HEK293 (cell line): ENCODE measurements at regions not wholly inside any gene's neighbourhood (a gene's known extent, or its start where the extent isn't known, plus 50 kb on each side); places are given as distances from the start of the nearest gene placed in this dataset.

Experiments used
- CTCF ChIA-PET: fragments of 350-600 bp; formaldehyde crosslinking; extraction: SDS; loops from one replicate; lab custom pipeline; 2021; ENCODE audit warnings: antibody characterized with exemption; lab: Yijun Ruan, JAX
- POLR2A ChIA-PET: fragments of 300-600 bp; formaldehyde crosslinking; extraction: SDS; loops from one replicate; lab custom pipeline; 2020; ENCODE audit warnings: antibody characterized with exemption, inconsistent platforms; lab: Yijun Ruan, JAX
- H3K27ac ChIP-seq: fragments of 200-500 bp; sonication (Bioruptor generic); 2 replicates; pipeline ENCODE4 v1.5.1; 2014; ENCODE audit warnings: low read depth, low read length, control low read depth, inconsistent platforms; ENCODE audit errors: extremely low read depth
- H3K36me3 ChIP-seq, 2 experiments: fragments of 200-500 bp in 1 of 2; sonication (Bioruptor generic) in 1 of 2; 1 replicate in 1 of 2; 2 replicates in 1 of 2; pipeline ENCODE4 v1.5.1; 2014 to 2017; ENCODE audit warnings: inconsistent platforms in 2 of 2, low read length in 2 of 2; ENCODE audit not compliant: control insufficient read depth in 2 of 2, insufficient read depth in 1 of 2
- H3K4me1 ChIP-seq: fragments of 200-500 bp; sonication (Bioruptor generic); 2 replicates; pipeline ENCODE4 v1.5.1; 2014; ENCODE audit warnings: mild to moderate bottlenecking, low read length, inconsistent platforms; ENCODE audit not compliant: control insufficient read depth, insufficient read depth
- H3K4me3 ChIP-seq: 2 replicates; pipeline ENCODE4 v1.5.1; 2011; ENCODE audit warnings: low read depth, mild to moderate bottlenecking, control low read depth, low read length, moderate library complexity
- H3K9me3 ChIP-seq: fragments of 200-500 bp; sonication (Bioruptor generic); 2 replicates; pipeline ENCODE4 v1.5.1; 2014; ENCODE audit warnings: low read depth, low read length, inconsistent platforms; ENCODE audit not compliant: control insufficient read depth, insufficient read depth
- GFI1B ChIP-seq: fragments of 450-650 bp; formaldehyde crosslinking; IDR thresholded peaks from 2 replicates; pipeline ENCODE4 v1.5.1; 2016; ENCODE audit warnings: missing biosample characterization, missing genetic modification characterization
- HOXA7 ChIP-seq: sonication (generic); formaldehyde crosslinking; IDR thresholded peaks from 2 replicates; pipeline ENCODE4 v1.8.1; 2022; ENCODE audit warnings: missing genetic modification reagents, borderline replicate concordance
- IKZF3 ChIP-seq: fragments of 450-650 bp; IDR thresholded peaks from 2 replicates; pipeline ENCODE4 v1.5.0; 2018; ENCODE audit warnings: missing biosample characterization, mild to moderate bottlenecking, missing genetic modification characterization, moderate library complexity
- PRDM2 ChIP-seq: fragments of 450-650 bp; formaldehyde crosslinking; IDR thresholded peaks from 2 replicates; pipeline ENCODE4 v1.5.1; 2016; ENCODE audit warnings: missing biosample characterization, missing genetic modification characterization, borderline replicate concordance
- TCF7L2 ChIP-seq: IDR thresholded peaks from 2 replicates; pipeline ENCODE4 v1.6.1; 2011; ENCODE audit warnings: low read depth, mild to moderate bottlenecking, inconsistent platforms, low read length, moderate library complexity, borderline replicate concordance
- ZBTB21 ChIP-seq: fragments of 450-650 bp; formaldehyde crosslinking; IDR thresholded peaks from 2 replicates; pipeline ENCODE4 v1.5.1; 2017; ENCODE audit warnings: missing biosample characterization, missing genetic modification characterization
- ZBTB44 ChIP-seq: fragments of 450-650 bp; IDR thresholded peaks from 2 replicates; pipeline ENCODE4 v1.5.1; 2018; ENCODE audit warnings: missing biosample characterization, mild to moderate bottlenecking, missing genetic modification characterization
- ZNF248 ChIP-seq: fragments of 450-650 bp; formaldehyde crosslinking; IDR thresholded peaks from 2 replicates; pipeline ENCODE4 v1.5.1; 2017; ENCODE audit warnings: missing biosample characterization, missing genetic modification characterization
- ZNF280D ChIP-seq: fragments of 450-650 bp; formaldehyde crosslinking; IDR thresholded peaks from 2 replicates; pipeline ENCODE4 v1.5.1; 2016; ENCODE audit warnings: missing biosample characterization, missing genetic modification characterization
- ZNF394 ChIP-seq: fragments of 450-650 bp; formaldehyde crosslinking; IDR thresholded peaks from 2 replicates; pipeline ENCODE4 v1.5.1; 2016; ENCODE audit warnings: missing biosample characterization, missing genetic modification characterization, mild to moderate bottlenecking, moderate library complexity, borderline replicate concordance
- ZNF449 ChIP-seq: fragments of 450-650 bp; formaldehyde crosslinking; IDR thresholded peaks from 2 replicates; pipeline ENCODE4 v1.5.1; 2017; ENCODE audit warnings: missing biosample characterization, mild to moderate bottlenecking, missing genetic modification characterization, moderate library complexity
- ZNF518A ChIP-seq: fragments of 450-650 bp; formaldehyde crosslinking; conservative IDR thresholded peaks from 2 replicates; pipeline ENCODE4 v1.5.1; 2016; ENCODE audit warnings: low read depth, missing biosample characterization, missing genetic modification characterization
- ZNF624 ChIP-seq: fragments of 450-650 bp; formaldehyde crosslinking; IDR thresholded peaks from 2 replicates; pipeline ENCODE4 v1.5.1; 2017; ENCODE audit warnings: missing biosample characterization, missing genetic modification characterization
- ZNF776 ChIP-seq: fragments of 450-650 bp; formaldehyde crosslinking; IDR thresholded peaks from 2 replicates; pipeline ENCODE4 v1.5.0; 2017; ENCODE audit warnings: missing biosample characterization, missing genetic modification characterization, borderline replicate concordance
- ZNF785 ChIP-seq: fragments of 450-650 bp; formaldehyde crosslinking; IDR thresholded peaks from 2 replicates; pipeline ENCODE4 v1.5.1; 2016; ENCODE audit warnings: missing biosample characterization, missing genetic modification characterization

- H3K4me1 ChIP-seq: no peaks in the 10 kb centered on the region
- TF ChIP-seq ZBTB44 (tag by site-specific recombination) (no peak), ZNF280D (tag by site-specific recombination) (no peak), ZNF248 (tag by site-specific recombination) (no peak), GFI1B (tag by site-specific recombination) (no peak), ZNF394 (tag by site-specific recombination) (no peak), ZNF785 (tag by site-specific recombination) (no peak), TCF7L2 (no peak), ZNF624 (no peak), ZNF449 (no peak)
- H3K36me3 ChIP-seq: no peaks in the 10 kb centered on the region
- ChIA-PET POLR2A (interaction anchor here (0.5 kb wide), 1 partner anchor 172 kb away, joined by 3 read pairs; no protein-coding TSS in a partner anchor), CTCF (interaction anchor here (0.7 kb wide), 1 partner anchor 14 kb away, joined by 3 read pairs; no protein-coding TSS in a partner anchor)
- no peak overlapping the region for H3K4me3 ChIP-seq
- no peak overlapping the region for H3K27ac ChIP-seq
- no peaks in the 10 kb centered on the region for H3K9me3 ChIP-seq
These were observed 425.1 kb upstream of the ADAMTS5 start for GRCh38 chr21:27391990-27392389.

- Histone ChIP-seq H3K4me3 (no peak overlapping the region), H3K36me3 (no peaks in the 10 kb centered on the region), H3K9me3 (no peaks in the 10 kb centered on the region), H3K27ac (no peak overlapping the region), H3K4me1 (no peaks in the 10 kb centered on the region)
- ChIA-PET POLR2A (no interaction called here), CTCF (no interaction called here)
- TF ChIP-seq ZNF518A: no peak
- TF ChIP-seq ZNF449: no peak
- TF ChIP-seq IKZF3: no peak
- no peak for TF ChIP-seq HOXA7 (CRISPR knock-in tag)
- no peak for TF ChIP-seq ZBTB21 (tag by site-specific recombination)
- TF ChIP-seq ZNF776: no peak
- no peak for TF ChIP-seq PRDM2 (tag by site-specific recombination)
These were observed 423.5 kb upstream of the ADAMTS5 start for GRCh38 chr21:27390384-27390783.
